Effector memory CD4-positive, alpha-beta T cell (primary cell): ENCODE measurements at regions not wholly inside any gene's neighbourhood (a gene's known extent, or its start where the extent isn't known, plus 50 kb on each side); places are given as distances from the start of the nearest gene placed in this dataset.

Experiments used
- DNase-seq, 3 donors: peaks; one replicate each; pipeline ENCODE4 v3.0.0-alpha.2; 2020
- H3K27ac ChIP-seq: 2 replicates; pipeline ENCODE4 v1.7.0; 2013; ENCODE audit warnings: mild to moderate bottlenecking, low read length, moderate library complexity; ENCODE audit not compliant: insufficient read depth, poor library complexity, severe bottlenecking
- H3K27me3 ChIP-seq: replicated peaks from 2 replicates; pipeline ENCODE4 v1.7.0; 2013; ENCODE audit warnings: mild to moderate bottlenecking, low read length; ENCODE audit not compliant: insufficient read depth, control insufficient read depth, poor library complexity, severe bottlenecking
- H3K36me3 ChIP-seq: 2 replicates; pipeline ENCODE4 v1.7.0; 2013; ENCODE audit warnings: mild to moderate bottlenecking, low read length, moderate library complexity; ENCODE audit not compliant: control insufficient read depth, insufficient read depth
- H3K4me1 ChIP-seq: 2 replicates; pipeline ENCODE4 v1.7.0; 2013; ENCODE audit warnings: low read length, mild to moderate bottlenecking; ENCODE audit not compliant: control insufficient read depth, insufficient read depth, poor library complexity, severe bottlenecking
- H3K4me3 ChIP-seq: 2 replicates; pipeline ENCODE4 v1.7.0; 2013; ENCODE audit warnings: low read length, low read depth, mild to moderate bottlenecking; ENCODE audit not compliant: insufficient read depth, poor library complexity, severe bottlenecking
- H3K9me3 ChIP-seq: 2 replicates; pipeline ENCODE4 v1.7.0; 2013; ENCODE audit warnings: mild to moderate bottlenecking, low read length, moderate library complexity; ENCODE audit not compliant: control insufficient read depth

DNA sequence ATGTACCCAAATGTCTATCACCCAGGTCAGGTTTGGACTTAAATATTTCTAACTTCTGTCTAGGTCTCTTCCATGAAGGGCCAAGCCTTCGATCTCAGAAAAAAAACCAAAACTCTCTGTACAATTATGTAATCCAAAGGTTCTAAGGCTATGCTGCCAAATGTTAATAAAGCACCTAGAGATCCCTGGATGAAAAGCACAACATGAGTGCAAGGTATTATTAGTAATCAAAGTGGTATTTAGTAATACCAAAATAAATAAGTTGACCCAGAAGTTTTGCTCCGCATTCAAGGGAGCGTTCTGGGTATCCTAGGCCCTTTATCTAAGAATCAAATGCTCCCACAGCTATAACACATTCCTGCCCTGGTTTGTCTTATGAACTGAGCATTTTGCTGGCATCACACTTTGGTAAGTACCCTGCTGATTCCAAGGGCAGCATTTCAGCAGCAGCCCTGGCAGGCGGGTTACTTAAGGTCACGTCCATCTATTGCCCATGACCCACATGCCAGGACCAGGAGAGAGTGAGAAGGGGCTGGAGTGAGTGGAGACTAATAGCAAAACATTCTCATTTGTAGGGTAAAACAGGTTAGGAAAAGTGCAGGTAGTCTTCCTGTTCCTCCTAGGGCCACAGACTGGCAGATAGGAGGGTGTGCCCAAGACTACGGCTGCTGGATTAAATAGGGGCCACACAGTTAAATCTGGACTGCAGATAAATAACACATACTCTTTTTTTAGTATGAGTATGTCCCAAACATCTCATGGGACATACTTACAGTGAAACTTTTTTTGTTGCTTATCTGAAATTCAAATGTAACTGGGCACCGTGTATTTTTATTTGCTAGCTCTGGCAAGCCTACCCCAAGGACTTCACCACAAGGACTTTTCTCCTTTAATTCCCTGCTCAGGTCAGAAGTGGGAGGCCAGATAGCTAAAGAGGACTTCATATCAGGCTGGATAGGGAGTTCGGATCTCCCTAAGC lies 76.0 kb upstream of the SNRK start:
- H3K36me3 ChIP-seq = no peaks in the 10 kb centered on the region
- H3K9me3 ChIP-seq = no peaks in the 10 kb centered on the region
- H3K27me3 ChIP-seq = no peaks in the 10 kb centered on the region
- H3K4me3 ChIP-seq = no peak overlapping the region
- no peak for DNase-seq
- H3K27ac ChIP-seq = no peak overlapping the region
- H3K4me1 ChIP-seq = no peaks in the 10 kb centered on the region

DNA sequence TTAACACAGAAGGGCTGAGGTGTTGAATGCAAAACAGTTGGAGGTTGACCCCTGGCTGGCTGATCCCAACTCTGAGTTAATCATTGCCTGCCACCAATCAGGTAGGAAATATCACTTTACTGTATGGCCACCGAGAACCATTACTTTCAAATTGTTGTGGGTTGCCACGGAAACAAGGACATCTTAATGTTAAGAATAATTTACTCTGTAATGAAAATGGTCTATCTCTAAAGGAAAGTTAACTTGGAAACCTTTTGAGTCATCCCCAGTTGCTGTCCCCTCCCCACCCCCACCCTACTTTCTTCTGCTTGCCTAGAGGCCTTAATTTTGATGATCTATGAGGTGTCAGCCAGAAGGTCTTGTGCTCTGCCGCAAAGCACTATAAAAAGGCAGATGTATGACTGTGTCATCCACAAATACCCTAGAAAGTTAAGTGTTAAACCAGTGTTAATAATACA lies 78.7 kb upstream of the SNRK start:
- Histone ChIP-seq H3K4me1 (no peaks in the 10 kb centered on the region), H3K27me3 (no peaks in the 10 kb centered on the region), H3K27ac (no peak overlapping the region), H3K9me3 (no peaks in the 10 kb centered on the region), H3K36me3 (no peaks in the 10 kb centered on the region), H3K4me3 (no peak overlapping the region)
- DNase-seq = no peak

GRCh38 chr3:43206632-43207031 lies 79.7 kb upstream of the SNRK start:
- Histone ChIP-seq H3K27ac (no peak overlapping the region), H3K36me3 (no peaks in the 10 kb centered on the region), H3K4me3 (no peak overlapping the region), H3K9me3 (no peaks in the 10 kb centered on the region), H3K4me1 (no peaks in the 10 kb centered on the region), H3K27me3 (no peaks in the 10 kb centered on the region)
- no peak for DNase-seq

DNA sequence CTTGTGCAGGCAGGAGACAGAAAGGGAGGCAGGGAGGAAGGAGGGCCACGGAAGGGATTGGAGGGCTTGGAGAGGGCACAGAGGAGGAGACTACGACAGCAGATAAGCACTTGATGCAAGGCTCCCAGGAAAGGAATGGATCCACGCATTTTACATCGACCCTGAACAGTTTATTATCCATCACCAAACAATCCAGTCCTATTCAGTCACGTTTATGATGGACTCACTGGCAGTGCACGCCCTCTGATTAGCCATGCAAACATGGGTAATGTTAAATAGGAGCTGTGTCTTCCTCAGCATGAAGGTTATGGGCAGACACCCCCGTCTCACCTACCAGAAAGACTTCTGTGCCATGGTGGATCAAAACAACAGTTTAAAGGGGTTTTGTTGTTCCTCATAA lies 80.2 kb upstream of the SNRK start:
- Histone ChIP-seq H3K4me3 (no peak overlapping the region), H3K36me3 (no peaks in the 10 kb centered on the region), H3K27me3 (no peaks in the 10 kb centered on the region)

GRCh38 chr3:43203022-43203421 lies 83.3 kb upstream of the SNRK start:
- Histone ChIP-seq H3K36me3 (no peaks in the 10 kb centered on the region), H3K27me3 (no peaks in the 10 kb centered on the region), H3K4me3 (no peak overlapping the region), H3K4me1 (peaks cover 5% of the 10 kb centered on the region), H3K27ac (no peak overlapping the region), H3K9me3 (no peaks in the 10 kb centered on the region)
- no peak for DNase-seq

More for the DNA sequence above, 80.2 kb upstream of the SNRK start:
- H3K9me3 ChIP-seq = no peaks in the 10 kb centered on the region
- no peaks in the 10 kb centered on the region for H3K4me1 ChIP-seq
- no peak overlapping the region for H3K27ac ChIP-seq
- no peak for DNase-seq

DNA sequence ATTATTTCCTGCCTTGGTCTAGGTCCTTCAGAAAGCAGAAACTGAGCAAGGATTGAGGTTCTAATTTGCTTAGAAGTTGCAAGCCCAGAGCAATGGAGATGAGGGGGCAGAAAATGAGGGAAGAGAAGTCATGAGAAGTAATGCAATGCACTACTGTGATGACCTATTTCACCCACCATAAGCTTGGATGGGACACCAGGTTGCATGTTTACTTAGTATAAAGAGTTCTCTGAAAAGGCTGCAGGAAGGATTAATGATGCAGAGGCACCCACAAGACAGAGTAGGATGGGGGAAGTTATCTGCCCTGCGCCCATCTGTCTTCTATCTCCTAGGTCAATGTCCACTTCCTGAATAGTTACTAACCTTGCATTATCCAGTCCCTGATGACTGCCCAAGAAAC lies 84.8 kb upstream of the SNRK start:
- Histone ChIP-seq H3K9me3 (no peaks in the 10 kb centered on the region), H3K36me3 (no peaks in the 10 kb centered on the region), H3K27me3 (no peaks in the 10 kb centered on the region), H3K4me3 (no peak overlapping the region), H3K4me1 (peaks cover 8% of the 10 kb centered on the region), H3K27ac (no peak overlapping the region)
- no peak for DNase-seq

GRCh38 chr3:43199645-43200306 lies 86.6 kb upstream of the SNRK start:
- Histone ChIP-seq H3K4me1 (peaks cover 25% of the 10 kb centered on the region), H3K9me3 (no peaks in the 10 kb centered on the region), H3K4me3 (no peak overlapping the region), H3K27me3 (no peaks in the 10 kb centered on the region), H3K36me3 (no peaks in the 10 kb centered on the region), H3K27ac (no peak overlapping the region)
- no peak for DNase-seq

- no peaks in the 10 kb centered on the region for H3K36me3 ChIP-seq
- no peak for DNase-seq
- H3K9me3 ChIP-seq = no peaks in the 10 kb centered on the region
- no peak overlapping the region for H3K4me3 ChIP-seq
- peaks cover 33% of the 10 kb centered on the region for H3K4me1 ChIP-seq
- no peaks in the 10 kb centered on the region for H3K27me3 ChIP-seq
- H3K27ac ChIP-seq = no peak overlapping the region
These were observed 87.3 kb upstream of the SNRK start for GRCh38 chr3:43198791-43199644.

GRCh38 chr3:43198301-43198700 lies 88.0 kb upstream of the SNRK start:
- no peak overlapping the region for H3K27ac ChIP-seq

More at GRCh38 chr3:43198301-43198700, 88.0 kb upstream of the SNRK start:
- Histone ChIP-seq H3K36me3 (no peaks in the 10 kb centered on the region), H3K4me3 (no peak overlapping the region), H3K4me1 (peaks cover 38% of the 10 kb centered on the region), H3K27me3 (no peaks in the 10 kb centered on the region), H3K9me3 (no peaks in the 10 kb centered on the region)
- no peak for DNase-seq
